ENCODE measurements at regions not wholly inside any gene's neighbourhood (a gene's known extent, or its start where the extent isn't known, plus 50 kb on each side); places are given as distances from the start of the nearest gene placed in this dataset. TPM values are rescaled to one million over a fixed set of nuclear protein-coding genes. Genes with fewer than 3 reads are reported as not detected.

- H3K4me1 Mint-ChIP-seq, result no peaks in the 10 kb centered on the region
- no peaks in the 10 kb centered on the region for H3K79me2 ChIP-seq (ENCODE audit: insufficient read depth, low read length)
- no peak overlapping the region for H3K4me3 ChIP-seq (replicated peaks in 1 of 3; ENCODE audit: low read depth in 2 of 3, low read length in 3 of 3)
- H3K27me3 ChIP-seq (ENCODE audit: control insufficient read depth in 2 of 2, insufficient read depth in 2 of 2, low read length in 2 of 2), result no peaks in the 10 kb centered on the region
- no peak overlapping the region for H3K9ac ChIP-seq (ENCODE audit: insufficient read depth, low read length, poor library complexity, severe bottlenecking)
- no peaks in the 10 kb centered on the region for H3K9me3 ChIP-seq (replicated peaks in 1 of 2; ENCODE audit: control insufficient read depth in 1 of 2, insufficient read depth in 1 of 2, low read length in 2 of 2)
- DNase-seq, result no peak
- H2AFZ ChIP-seq (ENCODE audit: insufficient read depth, low read depth, low read length, poor library complexity, severe bottlenecking), result no peak overlapping the region
- no peaks in the 10 kb centered on the region for H3K36me3 ChIP-seq (replicated peaks in 1 of 2; ENCODE audit: control insufficient read depth in 1 of 2, insufficient read depth in 2 of 2, low read length in 2 of 2)
- peaks cover 0 to 3% (median 0%) of the 10 kb centered on the region in 7 donors for H3K9me3 Mint-ChIP-seq
- H4K20me1 ChIP-seq (ENCODE audit: insufficient read depth, low read length), result no peaks in the 10 kb centered on the region
- H3K4me1 ChIP-seq (ENCODE audit: control insufficient read depth in 1 of 2, insufficient read depth in 2 of 2, low read length in 2 of 2), result no peaks in the 10 kb centered on the region
- H3K4me3 Mint-ChIP-seq, result no peak overlapping the region
- no peak overlapping the region for H3K27ac Mint-ChIP-seq
- no peaks in the 10 kb centered on the region for H3K36me3 Mint-ChIP-seq
- 89% methylated on average over 3 of the region's 3 CpGs for WGBS (ENCODE audit: insufficient coverage)
- intact Hi-C loops (cut with micrococcal nuclease), result no loop called here
- H3K27ac ChIP-seq (ENCODE audit: low read depth in 1 of 2, low read length in 2 of 2), result no peak overlapping the region
- H3K27me3 Mint-ChIP-seq (ENCODE audit: low read depth in 3 of 3), result peaks cover 0 to 4% (median 1%) of the 10 kb centered on the region in 3 donors
- no peak overlapping the region for H3K4me2 ChIP-seq (replicated peaks; ENCODE audit: extremely low read depth, low read length, poor library complexity, severe bottlenecking)
- no peak for TF ChIP-seq CTCF (IDR thresholded peaks at IDR 0.05)
These were observed 53.8 kb upstream of the CCDC68 start for GRCh38 chr18:55013086-55013485.

- TF ChIP-seq CTCF (IDR thresholded peaks at IDR 0.05), result no peak
- intact Hi-C loops (cut with micrococcal nuclease), result no loop called here
- Histone ChIP-seq H2AFZ (ENCODE audit: insufficient read depth, low read depth, low read length, poor library complexity, severe bottlenecking) (no peak overlapping the region), H3K79me2 (ENCODE audit: insufficient read depth, low read length) (no peaks in the 10 kb centered on the region), H3K4me1 (ENCODE audit: control insufficient read depth in 1 of 2, insufficient read depth in 2 of 2, low read length in 2 of 2) (no peaks in the 10 kb centered on the region), H3K27ac (ENCODE audit: low read depth in 1 of 2, low read length in 2 of 2) (no peak overlapping the region), H3K4me2 (replicated peaks; ENCODE audit: extremely low read depth, low read length, poor library complexity, severe bottlenecking) (no peak overlapping the region), H3K36me3 (replicated peaks in 1 of 2; ENCODE audit: control insufficient read depth in 1 of 2, insufficient read depth in 2 of 2, low read length in 2 of 2) (no peaks in the 10 kb centered on the region), H3K9me3 (replicated peaks in 1 of 2; ENCODE audit: control insufficient read depth in 1 of 2, insufficient read depth in 1 of 2, low read length in 2 of 2) (no peaks in the 10 kb centered on the region), H3K4me3 (replicated peaks in 1 of 3; ENCODE audit: low read depth in 2 of 3, low read length in 3 of 3) (no peak overlapping the region), H3K27me3 (ENCODE audit: control insufficient read depth in 2 of 2, insufficient read depth in 2 of 2, low read length in 2 of 2) (no peaks in the 10 kb centered on the region), H4K20me1 (ENCODE audit: insufficient read depth, low read length) (no peaks in the 10 kb centered on the region), H3K9ac (ENCODE audit: insufficient read depth, low read length, poor library complexity, severe bottlenecking) (no peak overlapping the region)
- Mint-ChIP-seq H3K4me3 (no peak overlapping the region), H3K27me3 (ENCODE audit: low read depth in 3 of 3) (peaks cover 0 to 4% (median 1%) of the 10 kb centered on the region in 3 donors), H3K27ac (no peak overlapping the region), H3K36me3 (no peaks in the 10 kb centered on the region), H3K4me1 (no peaks in the 10 kb centered on the region), H3K9me3 (peaks cover 0 to 3% (median 0%) of the 10 kb centered on the region in 7 donors)
- DNase-seq, result no peak
- no CpG with 5 or more reads among the region's 7 CpGs for WGBS (ENCODE audit: insufficient coverage)
These were observed 52.7 kb upstream of the CCDC68 start for GRCh38 chr18:55012008-55012407.

Small RNA genes lying in the stretch of these regions (small RNA-seq; reads per million reads assigned to genes)
- gene RNA5SP459 (ENCODE audit: insufficient read length, low read depth), result not detected

Measured in CD14-positive monocyte (primary cell).